ENCODE measurements at regions not wholly inside any gene's neighbourhood (a gene's known extent, or its start where the extent isn't known, plus 50 kb on each side); places are given as distances from the start of the nearest gene placed in this dataset.

- CTCF ChIA-PET = interaction anchor here (2.2 to 3.0 kb wide), 2 partner anchors 844 to 1041 kb away, joined by 17 to 22 read pairs; no protein-coding TSS in a partner anchor
- no peaks in the 10 kb centered on the region for H3K9me3 ChIP-seq (replicated peaks; ENCODE audit: control insufficient read depth, insufficient read depth, low read length)
- H3K27me3 ChIP-seq (ENCODE audit: control insufficient read depth in 2 of 2, insufficient read depth in 2 of 2, low read length in 2 of 2) = peaks cover 6 to 9% of the 10 kb centered on the region in 2 experiments
- peak; percentile 30 for DNase-seq (ENCODE audit: low read depth, low spot score)
- H3K4me3 ChIP-seq (replicated peaks in 1 of 3; ENCODE audit: insufficient read depth in 1 of 3, low read depth in 1 of 3, low read length in 3 of 3) = no peak overlapping the region
- FAIRE-seq = no peak
- H3K4me2 ChIP-seq (ENCODE audit: insufficient read depth, low read length) = no peak overlapping the region
- H3K27ac ChIP-seq (ENCODE audit: insufficient read depth, low read depth, low read length) = no peak overlapping the region
- H3K9ac ChIP-seq (replicated peaks; ENCODE audit: extremely low read depth, insufficient read depth, low read length) = no peak overlapping the region
- POLR2A ChIA-PET = no interaction called here
- BruUV-seq (replicated peaks) = no TSS peak
- no peaks in the 10 kb centered on the region for H3K4me1 ChIP-seq (ENCODE audit: control insufficient read depth, extremely low read depth, insufficient read depth, low read length)
- H3K9me1 ChIP-seq (replicated peaks; ENCODE audit: control insufficient read depth, extremely low read depth, insufficient read depth, low read length) = no peaks in the 10 kb centered on the region
- intact Hi-C loops (cut with micrococcal nuclease) (no loop called here), dilution Hi-C loops (cut with MboI; ENCODE audit: extremely low pct_ligation_motif_present, low sequenced_read_pairs) (no loop called here)
- no peaks in the 10 kb centered on the region for H4K20me1 ChIP-seq (replicated peaks; ENCODE audit: control insufficient read depth, extremely low read depth, insufficient read depth, low read length)
- H3K36me3 ChIP-seq (ENCODE audit: control insufficient read depth in 2 of 2, extremely low read depth in 1 of 2, insufficient read depth in 2 of 2, low read length in 2 of 2) = no peaks in the 10 kb centered on the region
- no peak overlapping the region for H2AFZ ChIP-seq (ENCODE audit: low read depth, low read length)
- H3K79me2 ChIP-seq (ENCODE audit: control insufficient read depth, insufficient read depth, low read length) = no peaks in the 10 kb centered on the region
- TF ChIP-seq CTCF (IDR thresholded peaks at IDR 0.05; ENCODE audit: extremely low read depth in 1 of 2, insufficient read depth in 1 of 2, low read depth in 1 of 2, low read length in 2 of 2) (no peak), MYC (IDR thresholded peaks at IDR 0.05; ENCODE audit: low read depth, low read length) (no peak), GATA2 (IDR thresholded peaks at IDR 0.05; ENCODE audit: insufficient read depth, insufficient read length, low read depth, low read length) (no peak), POLR2A (IDR thresholded peaks at IDR 0.05; ENCODE audit: low read depth, low read length) (no peak), EZH2 (IDR thresholded peaks at IDR 0.05; ENCODE audit: borderline replicate concordance, low read depth, low read length, severe bottlenecking) (no peak), POLR2AphosphoS5 (IDR thresholded peaks at IDR 0.05; ENCODE audit: insufficient read depth, low read depth, low read length) (no peak), MAX (IDR thresholded peaks at IDR 0.05; ENCODE audit: insufficient read depth, insufficient read length) (no peak), FOS (IDR thresholded peaks at IDR 0.05; ENCODE audit: borderline replicate concordance, insufficient read depth, low read length) (no peak), JUN (IDR thresholded peaks at IDR 0.05; ENCODE audit: borderline replicate concordance, insufficient read depth, insufficient read length, low read depth) (no peak)
Measured at GRCh38 chr6:84282550-84282949, 55.1 kb upstream of the CEP162 start.
